IPS-NIHi7 (cell line): ENCODE measurements at regions not wholly inside any gene's neighbourhood (a gene's known extent, or its start where the extent isn't known, plus 50 kb on each side); places are given as distances from the start of the nearest gene placed in this dataset.

Experiments
- DNase-seq: peaks from one replicate; pipeline ENCODE4 v3.0.0; 2012; ENCODE audit warnings: mixed read lengths; ENCODE audit errors: extremely low spot score

GRCh38 chr14:71361336-71361735, 454.1 kb downstream of the PCNX1 start:
- DNase-seq: no peak

- DNase-seq: no peak
Measured at GRCh38 chr14:71361874-71362273, 454.6 kb downstream of the PCNX1 start.

DNA sequence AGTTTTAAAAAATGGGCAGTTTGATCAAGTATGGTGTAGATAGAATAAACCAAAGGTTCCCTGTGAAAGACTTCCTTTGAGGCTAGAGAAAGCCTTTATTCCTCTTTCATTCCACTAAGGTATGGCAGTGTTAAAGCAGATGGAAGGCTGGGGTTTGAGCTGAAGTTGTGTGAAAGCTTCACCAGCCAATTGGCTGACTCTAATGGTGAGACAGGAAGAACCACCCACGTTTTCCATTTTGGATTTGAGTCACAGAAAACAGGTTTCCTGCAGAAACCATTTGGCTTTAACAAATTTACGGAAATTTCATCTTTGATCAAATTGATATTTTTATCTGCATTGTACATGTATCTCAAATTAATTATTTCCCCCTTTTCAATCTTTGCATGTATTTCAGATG, 455.0 kb downstream of the PCNX1 start:
- DNase-seq: no peak

- DNase-seq: no peak
Measured at GRCh38 chr14:71362920-71363584, 455.8 kb downstream of the PCNX1 start.

GRCh38 chr14:71363946-71364925, 457.0 kb downstream of the PCNX1 start:
- DNase-seq: no peak

DNA sequence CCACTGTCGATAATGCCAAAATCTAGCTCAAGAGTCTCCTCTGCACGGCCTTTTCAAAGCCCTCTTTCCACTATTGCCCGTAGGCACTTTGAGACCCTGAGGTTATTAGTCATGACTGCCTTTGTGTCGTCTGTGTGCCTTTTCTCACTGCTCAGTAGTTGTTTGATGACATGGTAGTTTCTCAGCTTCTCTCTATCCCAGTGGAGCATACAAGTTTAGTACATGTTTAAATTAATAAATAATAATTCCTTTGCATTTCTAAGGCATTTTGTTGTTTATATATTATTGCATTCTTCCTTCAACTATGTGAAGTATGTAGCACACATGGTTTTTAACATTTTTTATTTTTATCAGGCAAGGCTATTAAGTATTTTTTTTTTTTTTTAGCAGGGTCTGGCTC, 458.1 kb downstream of the PCNX1 start:
- DNase-seq: no peak

- DNase-seq: no peak
Measured at GRCh38 chr14:71366861-71367260, 459.6 kb downstream of the PCNX1 start.

- DNase-seq: no peak
Measured at GRCh38 chr14:71371711-71372396, 464.6 kb downstream of the PCNX1 start.

DNA sequence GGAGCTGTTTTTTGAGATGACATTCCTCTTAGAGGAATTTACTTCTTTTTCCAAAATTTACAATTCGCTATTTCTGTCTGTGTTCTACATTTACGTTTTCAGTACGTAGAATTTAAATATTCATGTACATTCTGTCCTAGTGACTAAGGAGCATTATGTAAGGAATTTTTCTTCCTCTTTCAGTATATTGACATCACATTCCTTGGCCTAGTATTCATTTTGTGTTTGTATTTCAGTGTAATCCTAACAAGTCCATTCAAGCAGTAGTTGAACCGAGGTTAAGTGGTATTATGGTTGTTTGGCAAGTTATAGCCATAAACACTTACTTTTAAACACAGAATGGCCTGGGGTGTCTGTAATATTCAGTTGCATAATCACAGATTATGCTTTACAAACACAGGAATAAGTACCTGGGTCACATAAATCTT, 465.2 kb downstream of the PCNX1 start:
- DNase-seq: no peak

- DNase-seq: no peak
Measured at GRCh38 chr14:71373773-71374172, 466.5 kb downstream of the PCNX1 start.

DNA sequence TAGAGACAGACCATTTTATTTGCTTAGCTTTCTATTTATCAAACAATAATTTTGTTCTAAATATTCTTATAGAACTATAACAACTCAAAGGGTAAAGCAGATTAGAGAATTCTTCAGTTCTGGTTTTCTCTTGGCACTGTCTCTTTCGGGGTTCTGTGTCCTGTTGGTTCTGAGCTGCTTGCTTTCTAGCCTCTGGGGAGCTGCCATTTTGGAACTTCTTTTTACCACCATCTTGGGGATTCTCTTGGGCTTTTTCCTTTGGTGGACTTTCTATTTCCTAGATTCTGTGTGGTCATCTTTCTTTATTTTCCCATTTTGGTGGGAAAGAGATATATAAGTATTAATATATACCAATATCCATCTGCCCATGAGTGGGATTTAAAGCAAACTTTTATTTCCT, 467.7 kb downstream of the PCNX1 start:
- DNase-seq: no peak

- no peak for DNase-seq
Measured at GRCh38 chr14:71377099-71377498, 469.8 kb downstream of the PCNX1 start.

- DNase-seq: no peak
Measured at GRCh38 chr14:71380271-71380670, 473.0 kb downstream of the PCNX1 start.

GRCh38 chr14:71381814-71382213, 474.6 kb downstream of the PCNX1 start:
- no peak for DNase-seq

- DNase-seq: no peak
Measured at GRCh38 chr14:71382315-71382714, 475.1 kb downstream of the PCNX1 start.

DNA sequence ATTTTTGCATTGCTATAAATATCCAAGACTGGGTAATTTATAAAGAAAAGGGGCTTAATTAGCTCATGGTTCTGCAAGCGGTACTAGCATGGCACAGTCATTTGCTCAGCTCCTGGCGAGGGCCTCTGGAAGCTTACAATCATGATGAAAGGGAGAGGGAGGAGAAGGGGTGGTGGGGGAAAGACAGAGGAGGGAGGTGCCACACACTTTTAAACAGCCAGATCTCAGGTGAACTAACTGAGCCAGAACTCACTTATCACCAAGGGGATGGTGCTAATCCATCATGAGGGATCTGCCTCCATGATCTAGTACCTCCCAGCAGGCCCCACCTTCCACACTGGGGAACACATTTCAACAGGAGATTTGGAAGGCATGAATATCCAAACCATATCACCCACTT, 476.3 kb downstream of the PCNX1 start:
- no peak for DNase-seq

DNA sequence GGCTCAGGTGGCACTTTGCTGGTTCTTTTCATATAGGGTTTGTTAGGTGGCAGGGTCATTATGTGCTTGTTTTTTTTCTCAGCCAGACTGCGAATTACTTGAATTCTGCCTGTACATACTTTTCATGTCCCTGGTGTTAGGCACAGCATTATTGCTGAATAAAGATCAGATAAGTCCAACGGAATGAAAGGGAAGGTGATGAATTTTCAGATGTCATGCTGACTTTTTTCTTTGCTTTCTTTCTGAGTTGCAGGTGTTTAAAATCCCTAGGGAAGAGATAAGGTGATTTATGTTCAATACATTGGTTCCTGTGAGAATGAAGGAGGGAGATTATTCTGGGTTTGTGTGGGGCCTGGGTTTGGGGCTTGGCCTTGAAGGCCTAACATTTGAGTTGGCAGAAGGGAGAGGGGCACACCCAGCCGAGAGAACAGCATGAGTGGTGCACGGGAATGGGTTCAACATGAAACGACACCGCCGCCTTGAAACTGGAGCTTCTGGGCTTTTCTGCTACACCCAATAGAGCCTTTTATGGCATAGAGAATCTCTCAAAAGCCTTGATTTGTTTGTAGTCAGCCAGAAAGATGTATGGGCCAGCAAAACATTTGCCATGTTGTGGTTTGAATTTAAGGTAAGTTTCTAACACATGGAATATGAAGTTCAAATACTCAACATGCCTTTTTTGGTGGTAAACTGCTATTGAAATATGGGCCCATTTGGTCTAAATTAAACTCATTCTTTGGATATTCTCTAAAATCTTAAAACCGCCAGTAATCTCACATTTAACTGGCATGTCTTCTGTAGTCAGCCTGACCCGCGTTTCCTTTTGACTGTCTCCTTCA, 477.0 kb downstream of the PCNX1 start:
- no peak for DNase-seq

DNA sequence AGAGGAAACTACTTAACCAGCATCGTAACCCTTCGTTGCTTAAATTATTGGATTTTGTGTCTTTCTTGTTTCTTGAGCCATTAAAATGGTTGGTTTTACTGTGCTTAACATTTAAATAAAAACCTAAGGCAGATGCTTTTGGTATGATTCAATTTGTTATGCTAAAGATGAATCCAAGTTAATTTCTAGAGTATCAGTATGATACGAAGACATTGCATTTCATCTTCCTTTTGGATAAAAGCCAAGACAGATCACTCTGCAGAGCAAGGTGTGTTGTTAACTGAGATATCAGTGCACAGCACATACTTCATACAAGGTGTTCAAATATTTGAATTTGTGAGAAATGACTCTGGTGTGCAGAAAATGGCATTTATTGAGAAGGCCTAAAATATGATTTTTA, 480.5 kb downstream of the PCNX1 start:
- DNase-seq: no peak

GRCh38 chr14:71388336-71388735, 481.1 kb downstream of the PCNX1 start:
- DNase-seq: no peak

DNA sequence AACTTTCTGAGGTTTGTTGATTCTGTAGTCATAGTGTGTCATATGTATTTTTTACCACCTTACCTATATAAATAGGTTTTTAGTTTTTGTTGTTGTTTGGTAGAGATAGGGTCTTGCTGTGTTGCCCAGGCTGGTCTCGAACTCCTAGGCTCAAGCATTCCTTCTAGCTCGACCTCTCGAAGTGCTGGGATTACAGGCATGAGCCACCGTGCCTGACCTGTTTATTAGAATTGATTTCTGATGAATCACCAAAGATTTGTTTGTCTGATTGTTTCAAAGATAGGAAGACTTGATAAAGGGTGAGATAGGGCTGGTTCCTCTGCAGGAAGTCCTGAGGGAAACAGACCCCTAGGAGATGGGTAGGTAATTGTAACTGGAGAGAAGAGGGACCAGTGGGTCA, 481.6 kb downstream of the PCNX1 start:
- no peak for DNase-seq

- no peak for DNase-seq
Measured at GRCh38 chr14:71394386-71394785, 487.1 kb downstream of the PCNX1 start.
